Pons (tissue), 1 donor: ENCODE measurements at regions not wholly inside any gene's neighbourhood (a gene's known extent, or its start where the extent isn't known, plus 50 kb on each side); places are given as distances from the start of the nearest gene placed in this dataset.

ENCODE experiments used
- DNase-seq: peaks from one replicate; pipeline ENCODE4 v3.0.0-alpha.2; 2016; ENCODE audit warnings: low spot score

- no peak for DNase-seq
Observed at GRCh38 chr10:121240556-121240955, 357.7 kb downstream of the FGFR2 start.

GRCh38 chr10:121241337-121241736 lies 356.9 kb downstream of the FGFR2 start:
- DNase-seq = no peak

DNA sequence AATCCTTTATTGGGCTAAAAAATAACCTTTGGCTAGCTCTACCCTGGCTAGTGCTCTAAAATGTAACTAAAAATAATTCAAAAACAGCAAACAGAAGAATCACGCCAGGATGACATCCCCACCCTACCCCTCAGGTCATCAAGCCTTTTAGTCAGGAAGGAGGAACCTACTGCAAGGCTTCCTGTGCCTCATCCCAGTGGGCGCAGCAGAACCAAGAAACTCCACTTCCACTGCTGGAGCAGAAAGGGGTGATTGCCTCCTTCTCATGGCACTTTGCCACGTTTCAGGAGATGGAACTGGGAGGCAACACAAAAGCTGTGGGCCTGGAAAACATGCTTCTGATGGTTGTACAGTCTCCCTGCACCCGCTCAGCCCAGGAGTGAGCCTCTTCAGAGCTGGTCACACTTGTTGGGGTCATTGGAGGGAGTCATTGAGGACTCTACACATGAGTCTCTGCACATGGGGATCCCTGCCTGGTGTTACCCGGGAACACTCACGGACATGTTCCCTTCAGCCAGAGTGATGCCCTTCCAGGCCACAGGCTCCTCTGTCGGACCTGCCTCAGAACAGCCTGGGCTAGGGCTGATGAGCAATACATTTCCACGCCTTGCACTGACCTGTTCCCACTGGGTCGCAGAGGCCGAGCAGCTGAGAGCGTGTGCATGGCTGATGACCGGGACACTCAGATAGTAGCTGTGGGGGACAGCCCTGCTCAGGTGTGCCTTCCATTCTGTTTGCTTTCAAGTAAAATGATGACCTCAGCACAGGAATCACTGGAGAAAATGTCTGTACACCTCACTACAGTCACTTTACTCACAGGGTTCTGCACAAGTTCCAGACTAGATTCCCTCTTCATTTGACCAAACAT lies 355.3 kb downstream of the FGFR2 start:
- no peak for DNase-seq

DNA sequence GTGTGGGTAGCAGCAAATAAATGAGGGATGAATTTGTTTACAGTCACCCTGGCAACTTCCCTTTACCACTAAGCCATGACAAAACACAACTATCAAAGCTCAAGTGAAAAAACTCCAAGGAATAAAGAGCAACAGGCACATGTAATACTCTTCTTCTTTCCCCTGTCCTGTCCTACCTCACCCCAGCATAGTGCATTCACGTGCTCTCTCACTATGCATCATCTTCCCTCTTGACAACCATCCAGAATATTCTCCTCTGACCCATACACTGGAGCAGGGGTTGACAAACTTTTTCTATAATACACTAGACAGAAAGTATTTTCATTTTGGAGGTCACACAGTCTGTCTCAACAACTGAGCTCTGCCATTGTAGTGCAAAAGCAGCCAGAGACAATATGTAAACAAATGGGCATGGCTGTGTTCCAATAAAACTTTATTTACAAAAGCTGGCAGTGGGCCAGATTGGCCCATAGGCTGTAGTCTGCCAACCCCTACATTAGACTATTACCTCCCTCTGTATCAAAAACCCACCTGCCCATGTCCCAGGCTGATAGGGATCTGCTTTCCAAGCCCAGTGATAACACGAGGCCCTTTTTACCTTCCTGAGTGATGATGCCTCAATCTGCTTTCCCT lies 354.5 kb downstream of the FGFR2 start:
- no peak for DNase-seq

- DNase-seq = no peak
Observed at GRCh38 chr10:121244818-121245217, 353.4 kb downstream of the FGFR2 start.

GRCh38 chr10:121245754-121246153 lies 352.5 kb downstream of the FGFR2 start:
- DNase-seq = no peak

- DNase-seq = peak; percentile 3
Observed at GRCh38 chr10:121248266-121248665, 350.0 kb downstream of the FGFR2 start.

GRCh38 chr10:121250995-121251764 lies 347.1 kb downstream of the FGFR2 start:
- no peak for DNase-seq

GRCh38 chr10:121252756-121253155 lies 345.5 kb downstream of the FGFR2 start:
- DNase-seq = no peak

- no peak for DNase-seq
Observed at GRCh38 chr10:121260377-121260776, 337.9 kb downstream of the FGFR2 start.

- no peak for DNase-seq
Observed at GRCh38 chr10:121261665-121262064, 336.6 kb downstream of the FGFR2 start.

DNA sequence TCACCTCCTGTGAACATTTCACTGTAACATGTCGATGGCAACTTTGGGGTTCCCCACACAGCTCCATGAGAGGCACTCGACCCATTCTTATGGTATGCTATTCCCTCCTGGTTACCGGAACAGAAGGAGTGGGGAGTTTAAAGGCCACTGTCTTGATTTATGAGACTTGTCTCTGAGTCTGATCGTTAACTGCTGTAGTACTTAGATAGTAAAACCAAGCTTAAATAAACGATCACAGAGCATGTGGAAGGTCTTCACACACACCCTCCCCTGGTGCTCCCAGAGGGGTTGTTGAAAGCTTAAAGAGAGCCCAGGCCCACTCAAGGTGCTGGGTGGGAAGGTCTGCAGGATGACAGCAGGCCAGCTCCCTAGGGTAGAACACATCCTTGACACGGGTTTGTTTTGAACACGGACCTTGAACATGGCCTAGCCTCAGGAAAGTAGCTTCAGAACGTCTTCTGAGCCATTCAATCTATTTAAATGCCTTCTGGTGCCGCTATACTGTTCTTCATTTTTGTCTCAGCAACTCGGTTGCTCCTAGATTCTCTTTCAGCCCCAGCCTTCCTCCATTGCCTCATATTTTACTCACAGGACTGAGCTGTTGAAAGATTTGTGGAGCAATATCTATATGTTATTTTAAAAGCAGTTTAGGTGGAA lies 335.3 kb downstream of the FGFR2 start:
- no peak for DNase-seq

DNA sequence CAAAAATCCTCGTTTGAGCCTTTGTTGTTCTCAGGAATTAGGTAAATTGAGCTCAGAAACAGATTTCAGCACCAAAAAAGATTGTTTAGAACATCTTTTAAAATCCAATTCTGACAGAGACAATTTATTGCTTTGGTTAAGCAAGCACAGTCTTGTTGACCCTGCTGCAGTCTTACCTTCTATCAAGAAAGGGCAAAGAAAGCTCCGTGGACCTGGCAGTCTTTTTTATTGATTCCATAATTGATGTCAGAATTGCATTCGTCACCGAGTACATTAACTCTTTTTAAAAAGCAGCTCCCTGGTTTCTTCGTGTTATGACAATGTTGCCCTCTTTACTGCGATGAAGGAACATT lies 334.8 kb downstream of the FGFR2 start:
- DNase-seq = no peak

DNA sequence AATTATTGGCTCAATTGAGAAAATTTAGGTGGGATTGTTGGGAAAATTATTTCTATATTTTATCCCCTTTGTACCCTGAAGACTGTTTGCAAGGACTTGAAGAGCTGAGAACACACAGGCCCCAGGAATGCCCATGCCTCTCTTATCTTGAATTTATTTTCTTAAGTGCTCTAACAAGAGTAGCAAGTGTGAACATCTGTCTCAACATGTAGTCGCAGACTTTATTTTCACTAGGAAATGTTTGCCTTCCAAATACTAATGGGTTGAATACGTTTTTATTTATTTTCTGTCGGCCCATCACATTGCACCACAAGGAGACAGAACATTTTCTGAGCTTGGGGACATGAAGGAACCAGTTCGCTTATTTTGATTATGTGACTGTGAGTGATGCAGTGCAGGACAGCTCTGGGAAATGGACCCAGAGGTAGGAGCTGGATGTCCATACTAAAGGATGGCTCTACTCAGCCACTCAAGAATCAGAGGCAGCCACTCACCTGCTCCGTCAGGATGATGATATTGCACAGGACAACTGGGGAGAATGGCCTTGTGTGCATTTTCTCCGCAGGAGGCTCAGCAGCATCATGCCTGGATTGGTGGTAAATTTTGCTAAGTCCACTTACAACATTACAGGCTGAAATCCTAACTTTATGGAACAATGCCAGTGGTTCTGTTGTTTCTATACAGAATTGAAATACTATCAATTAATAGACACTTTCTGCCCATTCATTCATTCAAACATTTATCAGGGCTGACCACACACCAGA lies 332.7 kb downstream of the FGFR2 start:
- DNase-seq = no peak

DNA sequence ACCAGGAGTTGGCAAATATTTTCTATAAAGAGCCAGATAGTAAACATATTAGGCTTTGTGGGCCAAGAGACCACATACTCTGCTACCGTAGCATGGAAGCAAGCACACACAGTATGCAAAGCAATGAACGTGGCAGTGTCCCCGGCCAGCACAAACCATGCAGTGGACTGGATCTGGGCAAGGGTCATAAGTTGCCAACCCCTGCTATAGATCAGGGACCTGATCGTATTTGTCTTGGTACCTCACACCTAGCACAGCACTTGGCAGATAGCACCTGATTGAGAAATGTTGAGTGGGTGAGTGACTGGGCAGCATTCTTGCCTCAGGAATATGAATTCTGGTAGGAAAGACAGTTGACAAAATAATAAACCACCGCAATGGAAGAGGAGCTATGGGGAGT lies 331.9 kb downstream of the FGFR2 start:
- DNase-seq = no peak

GRCh38 chr10:121267236-121268003 lies 330.8 kb downstream of the FGFR2 start:
- no peak for DNase-seq

- DNase-seq = no peak
Observed at GRCh38 chr10:121268363-121268762, 329.9 kb downstream of the FGFR2 start.

- no peak for DNase-seq
Observed at GRCh38 chr10:121268863-121269432, 329.3 kb downstream of the FGFR2 start.

GRCh38 chr10:121270906-121271305 lies 327.3 kb downstream of the FGFR2 start:
- no peak for DNase-seq

DNA sequence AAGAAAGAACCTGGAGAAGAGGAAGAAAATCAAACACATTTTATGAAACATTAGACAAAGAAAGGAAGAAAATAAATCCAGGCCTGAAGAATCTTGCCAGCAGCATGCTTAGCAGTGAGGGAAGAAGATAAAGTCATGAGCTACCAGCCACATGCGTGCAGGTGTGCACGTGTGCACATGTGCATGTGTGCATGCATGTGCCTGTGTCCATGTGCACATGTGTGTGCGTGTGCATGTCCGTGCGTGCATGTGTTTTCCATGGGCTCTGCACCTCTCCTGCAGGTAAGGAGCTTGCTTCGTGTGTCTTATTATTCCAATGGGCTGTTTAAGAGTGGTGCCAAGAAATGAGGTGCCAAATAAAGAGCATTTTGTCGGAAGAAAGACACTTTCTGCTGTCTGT lies 322.2 kb downstream of the FGFR2 start:
- DNase-seq = no peak
